ENCODE measurements at regions not wholly inside any gene's neighbourhood (a gene's known extent, or its start where the extent isn't known, plus 50 kb on each side); places are given as distances from the start of the nearest gene placed in this dataset.

- Histone ChIP-seq H3K56ac (ENCODE audit: insufficient read length, low read depth, low read length) (no peak overlapping the region), H3K23me2 (ENCODE audit: insufficient read length, low read depth, low read length, poor library complexity, severe bottlenecking) (no peaks in the 10 kb centered on the region), H3K79me1 (ENCODE audit: insufficient read depth, low read depth, low read length, poor library complexity, severe bottlenecking) (no peaks in the 10 kb centered on the region), H3K4me1 (ENCODE audit: insufficient read depth, low read length) (no peaks in the 10 kb centered on the region), H3K79me2 (ENCODE audit: insufficient read depth, low read length) (no peaks in the 10 kb centered on the region), H3K4me2 (ENCODE audit: insufficient read depth, insufficient read length, low read length) (no peak overlapping the region), H3K14ac (ENCODE audit: insufficient read depth, low read length) (no peak overlapping the region), H3K27me3 (ENCODE audit: insufficient read depth, low read length) (no peaks in the 10 kb centered on the region), H2BK5ac (ENCODE audit: insufficient read length, low read length) (no peak overlapping the region), H2BK20ac (ENCODE audit: low read depth, low read length, poor library complexity, severe bottlenecking) (no peak overlapping the region), H3K9ac (ENCODE audit: extremely low read depth, insufficient read length, low read length) (no peak overlapping the region), H2BK120ac (ENCODE audit: low read depth, low read length, poor library complexity, severe bottlenecking) (no peak overlapping the region), H2AK5ac (ENCODE audit: insufficient read length, low read length) (no peak overlapping the region), H3K4ac (ENCODE audit: low read depth, low read length) (no peak overlapping the region), H4K5ac (ENCODE audit: insufficient read length, low read depth, low read length) (no peak overlapping the region), H3K27ac (ENCODE audit: insufficient read length, low read depth, low read length) (no peak overlapping the region), H3K9me3 (ENCODE audit: control insufficient read depth, low read depth, low read length) (no peaks in the 10 kb centered on the region), H2BK15ac (ENCODE audit: low read depth, low read length) (no peak overlapping the region), H2BK12ac (ENCODE audit: insufficient read length, low read depth, low read length) (no peak overlapping the region), H3T11ph (ENCODE audit: low read length) (no peak overlapping the region), H2AFZ (ENCODE audit: low read length) (no peak overlapping the region), H3K18ac (ENCODE audit: insufficient read length, low read depth, low read length) (no peak overlapping the region), H3K23ac (ENCODE audit: insufficient read length, low read depth, low read length) (no peak overlapping the region), H4K91ac (ENCODE audit: insufficient read length, low read depth, low read length) (no peak overlapping the region), H4K20me1 (ENCODE audit: control insufficient read depth, insufficient read depth, insufficient read length) (no peaks in the 10 kb centered on the region), H4K8ac (replicated peaks; ENCODE audit: insufficient read length, low read depth, low read length) (no peak overlapping the region)
- H3K4me1 Mint-ChIP-seq: no peaks in the 10 kb centered on the region
- no peaks in the 10 kb centered on the region for H3K27me3 Mint-ChIP-seq (ENCODE audit: low read depth)
- TF ChIP-seq CTCF (conservative IDR thresholded peaks at IDR 0.05): no peak
- no peak overlapping the region for H3K4me3 Mint-ChIP-seq
- DNase-seq: no peak
- no peaks in the 10 kb centered on the region; a peak in 1 of 5 replicates for H3K9me3 Mint-ChIP-seq
- H3K36me3 Mint-ChIP-seq (ENCODE audit: insufficient read depth in 1 of 3, low read depth in 3 of 3): no peaks in the 10 kb centered on the region
- H3K27ac Mint-ChIP-seq: no peak overlapping the region
Measured at GRCh38 chr6:101232961-101233360, 160.5 kb upstream of the GRIK2 start.

Measured in H9 (cell line).